NCI-H526 (cell line): ENCODE measurements at regions not wholly inside any gene's neighbourhood (a gene's known extent, or its start where the extent isn't known, plus 50 kb on each side); places are given as distances from the start of the nearest gene placed in this dataset.

Experiments used
- DNase-seq, 2 experiments: peaks; one replicate each; lab custom pipeline; 2025; lab: John Stamatoyannopoulos, UW

GRCh38 chr2:60657673-60658072 lies 98.4 kb upstream of the PAPOLG start:
- DNase-seq, result no peak

- no peak for DNase-seq
Measured at GRCh38 chr2:60659026-60659425, 97.0 kb upstream of the PAPOLG start.

DNA sequence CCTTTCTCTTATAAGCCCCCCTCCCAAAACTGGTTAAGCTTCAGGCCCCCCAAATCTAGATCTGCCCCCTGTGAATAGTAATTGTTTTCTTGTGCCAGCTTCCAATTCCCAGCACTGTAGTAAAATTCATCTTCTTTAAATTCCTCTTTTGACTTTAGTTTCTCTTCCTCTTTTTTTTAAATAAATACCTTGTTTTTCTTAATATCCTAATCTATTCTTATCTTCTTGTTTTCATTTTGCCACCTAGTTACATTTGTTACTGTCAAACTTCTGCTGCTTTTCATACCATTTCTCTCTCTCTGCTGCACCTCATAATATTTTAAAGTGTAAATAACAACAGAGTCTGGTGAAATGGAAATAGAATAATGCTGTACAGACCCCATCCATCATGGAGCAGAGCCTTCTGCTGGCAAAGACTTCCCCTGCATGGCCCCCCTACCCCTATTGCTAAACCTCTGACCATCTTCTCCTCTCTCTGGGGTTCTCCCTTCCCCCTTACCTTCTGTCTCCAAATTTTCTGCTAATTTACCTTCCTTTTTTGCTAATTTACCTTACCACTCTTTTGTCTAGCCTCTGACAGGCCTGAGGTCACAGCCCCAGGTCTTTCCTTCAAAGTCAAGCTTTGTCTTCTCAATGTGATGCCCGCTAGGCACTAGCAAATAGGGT lies 94.9 kb upstream of the PAPOLG start:
- DNase-seq, result no peak

- no peak for DNase-seq
Measured at GRCh38 chr2:60662781-60663180, 93.3 kb upstream of the PAPOLG start.

DNA sequence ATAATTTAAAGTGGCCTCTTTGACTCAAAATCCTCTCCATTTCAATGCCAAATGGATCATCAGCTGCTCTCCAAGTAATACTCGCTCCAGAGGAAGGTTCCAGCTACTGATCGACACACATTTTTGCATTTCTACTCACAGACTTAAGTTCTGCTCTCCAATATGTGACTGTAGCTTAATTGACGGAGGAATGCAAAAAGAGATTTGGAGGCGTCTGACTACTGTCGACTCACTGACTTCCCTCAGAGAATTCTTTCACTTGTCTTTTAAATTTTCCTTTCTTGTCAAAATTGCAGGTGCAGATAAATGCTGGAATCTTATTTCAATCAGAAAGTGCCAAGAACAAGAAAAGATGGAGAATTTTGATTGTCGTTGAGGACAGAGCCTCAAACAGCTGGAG lies 84.1 kb upstream of the PAPOLG start:
- no peak for DNase-seq

DNA sequence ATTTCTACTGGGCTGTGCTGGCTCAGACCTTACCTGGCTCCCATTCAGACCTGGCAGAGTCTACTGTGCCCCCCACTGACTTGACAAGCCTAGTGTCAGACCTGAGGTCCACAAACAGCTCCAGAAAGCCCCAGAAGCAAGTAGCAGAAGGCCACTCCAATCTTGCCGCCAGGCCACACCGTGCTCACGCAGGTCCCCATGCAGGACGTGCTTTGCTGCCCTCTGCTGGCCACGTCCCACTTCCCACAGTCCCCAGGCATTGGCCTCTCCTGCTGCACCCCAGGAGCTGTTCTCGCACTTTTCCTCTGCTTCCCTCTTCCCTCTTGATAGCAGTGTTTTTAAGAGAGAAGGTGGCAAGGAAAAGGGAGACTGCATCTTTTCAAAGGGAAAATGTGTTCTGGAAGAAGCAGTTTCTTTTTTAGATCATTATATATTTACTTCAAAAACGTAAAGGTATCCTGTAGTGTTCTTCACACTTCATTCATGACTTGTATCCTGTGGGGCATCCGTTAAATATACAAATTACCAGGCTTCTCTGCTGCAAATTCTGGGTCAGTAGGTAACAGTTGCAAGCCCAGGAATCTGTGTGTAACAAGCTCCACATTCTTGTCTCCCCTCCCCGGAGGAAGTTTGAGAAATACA lies 81.4 kb upstream of the PAPOLG start:
- DNase-seq, result peak; percentile 20 to 87

DNA sequence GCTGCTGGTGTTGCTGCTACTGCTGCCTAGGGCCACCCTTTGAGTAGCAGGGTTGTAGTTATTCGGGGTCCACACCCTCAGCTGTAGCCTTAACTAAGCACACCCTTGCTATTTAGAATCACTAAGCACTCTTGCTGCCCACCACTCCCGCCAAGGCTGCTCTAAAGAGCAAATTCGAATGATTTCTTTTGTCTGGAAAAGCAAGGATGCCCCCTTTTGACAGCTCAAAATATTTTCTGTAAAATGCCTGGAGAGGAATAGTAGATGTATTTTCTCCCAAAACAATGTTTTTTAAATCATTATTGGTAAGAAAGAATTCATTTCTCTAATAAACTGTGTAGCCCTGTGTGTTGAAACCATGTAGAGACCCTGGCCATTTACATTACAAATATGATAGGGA lies 80.8 kb upstream of the PAPOLG start:
- DNase-seq, result no peak

- no peak for DNase-seq
Measured at GRCh38 chr2:60676706-60677330, 79.2 kb upstream of the PAPOLG start.

DNA sequence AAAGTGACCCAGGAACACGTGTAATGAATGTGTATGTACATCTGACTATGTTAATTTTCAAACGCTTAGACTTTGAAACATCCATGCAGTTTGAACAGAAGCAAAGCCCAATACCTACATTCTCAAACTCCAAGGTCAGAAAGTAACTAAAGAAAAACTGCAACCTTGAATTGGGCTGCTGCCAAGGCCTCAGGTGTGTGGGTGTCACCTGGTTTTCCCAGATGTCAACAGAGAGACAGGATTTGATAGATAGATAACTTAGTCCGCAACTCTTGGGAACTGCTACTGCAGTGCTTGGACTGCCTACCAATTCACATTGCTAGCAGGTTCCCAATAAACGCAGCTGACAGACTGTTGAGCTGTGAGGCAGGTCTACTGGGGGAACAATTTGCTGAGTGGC lies 78.7 kb upstream of the PAPOLG start:
- DNase-seq, result no peak

GRCh38 chr2:60678551-60678950 lies 77.5 kb upstream of the PAPOLG start:
- DNase-seq, result no peak

GRCh38 chr2:60679036-60679780 lies 76.9 kb upstream of the PAPOLG start:
- no peak for DNase-seq

DNA sequence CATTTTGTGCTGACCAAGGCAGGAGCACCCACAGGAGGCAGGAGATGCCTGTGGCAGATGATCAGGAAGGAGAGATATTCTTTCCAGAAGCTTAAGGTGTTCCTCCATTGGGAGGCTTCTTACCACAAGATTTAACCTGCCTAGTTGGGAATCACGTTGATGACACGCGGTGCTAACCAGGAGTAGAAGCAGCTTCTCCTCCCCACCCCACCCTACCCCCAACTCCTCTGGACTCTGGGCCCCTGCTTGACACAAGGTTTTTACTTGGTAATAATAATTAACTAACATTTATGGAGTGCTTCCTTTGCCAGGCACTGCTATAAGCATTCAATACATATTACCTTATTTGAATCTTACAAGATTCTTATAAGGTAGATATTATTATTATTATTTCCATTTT lies 62.5 kb upstream of the PAPOLG start:
- DNase-seq, result no peak

GRCh38 chr2:60695793-60696192 lies 60.3 kb upstream of the PAPOLG start:
- DNase-seq, result no peak

- DNase-seq, result no peak
Measured at GRCh38 chr2:60699617-60700016, 56.5 kb upstream of the PAPOLG start.

- DNase-seq, result no peak
Measured at GRCh38 chr2:60706021-60706420, 50.0 kb upstream of the PAPOLG start.
